Activated T-cell treated with anti-CD3 and anti-CD28 coated beads, Interleukin-2, amount 50 U/mL, for 48 hours (primary cell): ENCODE measurements at regions not wholly inside any gene's neighbourhood (a gene's known extent, or its start where the extent isn't known, plus 50 kb on each side); places are given as distances from the start of the nearest gene placed in this dataset.

Source experiments
- DNase-seq, 2 experiments: peaks; one replicate each; pipeline ENCODE4 v3.0.0-alpha.2; 2020

DNA sequence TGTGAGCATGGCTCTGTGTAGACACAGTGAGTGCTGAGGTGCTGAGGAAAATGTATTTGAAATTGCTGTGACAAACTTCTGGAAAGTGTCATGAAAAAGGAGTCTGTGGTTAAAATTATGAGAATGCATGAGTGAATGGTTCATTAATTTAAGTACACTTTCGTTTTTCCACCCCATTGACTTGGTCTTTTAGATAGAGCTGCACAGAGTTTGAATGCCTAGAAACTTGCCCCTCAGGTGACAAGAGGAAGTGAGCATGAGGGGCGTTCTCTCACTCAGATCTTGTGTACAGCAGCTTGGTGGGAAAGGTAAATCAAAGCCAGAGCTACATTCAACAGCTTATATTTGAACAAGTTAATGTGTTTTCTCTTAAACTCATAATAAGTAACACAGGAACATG lies 296.8 kb downstream of the WDR72 start:
- no peak for DNase-seq

DNA sequence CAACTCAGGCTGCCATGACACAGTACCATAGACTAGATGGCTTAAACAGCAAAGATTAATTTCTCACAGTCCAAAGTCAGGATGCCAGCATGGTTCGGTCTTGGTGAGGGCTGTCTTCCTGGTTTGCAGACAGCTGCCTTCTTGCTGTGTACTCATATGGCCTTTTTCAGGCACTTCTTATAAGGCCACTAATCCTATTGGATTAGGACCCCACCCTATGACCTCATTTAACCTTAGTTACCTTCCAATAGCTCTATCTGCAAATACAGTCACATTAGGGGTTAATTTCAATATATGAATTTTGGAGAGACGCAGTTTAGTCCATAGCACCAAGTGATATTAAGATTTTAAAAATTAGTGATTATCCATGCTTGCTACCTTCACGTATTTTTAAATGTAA lies 297.8 kb downstream of the WDR72 start:
- no peak for DNase-seq

DNA sequence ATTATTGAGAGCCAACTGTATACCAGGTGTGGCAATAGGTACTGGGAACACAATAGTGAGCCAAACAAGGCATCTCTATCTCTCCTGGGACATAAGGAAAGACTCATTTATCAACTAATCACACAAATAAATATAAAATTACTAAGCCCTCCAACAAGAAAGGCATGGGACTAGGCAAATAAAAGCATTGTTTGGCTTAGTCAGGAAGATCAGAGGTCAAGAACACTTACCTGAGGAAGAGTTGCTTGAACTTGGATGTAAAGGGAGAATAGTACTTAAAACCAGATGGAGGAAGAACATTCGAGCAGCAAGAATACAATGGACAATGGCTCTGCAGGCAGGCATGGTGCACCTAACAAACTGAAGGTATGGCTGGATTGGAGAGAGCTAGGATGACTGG lies 300.7 kb downstream of the WDR72 start:
- no peak for DNase-seq

DNA sequence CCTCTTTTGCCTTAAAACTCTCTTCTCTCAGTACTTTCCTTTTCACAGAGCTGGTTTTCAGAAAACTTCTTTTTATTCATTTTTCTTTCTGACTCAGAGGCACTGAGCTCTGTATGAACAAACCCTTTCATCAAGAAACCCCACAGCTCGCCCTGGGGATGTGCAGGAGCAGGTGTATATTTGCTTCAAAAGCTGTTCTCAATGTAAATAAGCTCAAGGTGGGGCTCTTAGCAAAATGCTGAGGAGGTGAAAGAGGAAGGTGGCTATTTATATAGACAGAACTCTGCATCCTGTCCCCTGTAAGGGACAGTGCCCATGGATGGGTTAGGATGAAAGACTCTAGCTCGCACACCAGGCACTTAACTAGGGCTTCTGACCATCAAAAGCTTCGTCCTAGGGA lies 302.0 kb downstream of the WDR72 start:
- no peak for DNase-seq

DNA sequence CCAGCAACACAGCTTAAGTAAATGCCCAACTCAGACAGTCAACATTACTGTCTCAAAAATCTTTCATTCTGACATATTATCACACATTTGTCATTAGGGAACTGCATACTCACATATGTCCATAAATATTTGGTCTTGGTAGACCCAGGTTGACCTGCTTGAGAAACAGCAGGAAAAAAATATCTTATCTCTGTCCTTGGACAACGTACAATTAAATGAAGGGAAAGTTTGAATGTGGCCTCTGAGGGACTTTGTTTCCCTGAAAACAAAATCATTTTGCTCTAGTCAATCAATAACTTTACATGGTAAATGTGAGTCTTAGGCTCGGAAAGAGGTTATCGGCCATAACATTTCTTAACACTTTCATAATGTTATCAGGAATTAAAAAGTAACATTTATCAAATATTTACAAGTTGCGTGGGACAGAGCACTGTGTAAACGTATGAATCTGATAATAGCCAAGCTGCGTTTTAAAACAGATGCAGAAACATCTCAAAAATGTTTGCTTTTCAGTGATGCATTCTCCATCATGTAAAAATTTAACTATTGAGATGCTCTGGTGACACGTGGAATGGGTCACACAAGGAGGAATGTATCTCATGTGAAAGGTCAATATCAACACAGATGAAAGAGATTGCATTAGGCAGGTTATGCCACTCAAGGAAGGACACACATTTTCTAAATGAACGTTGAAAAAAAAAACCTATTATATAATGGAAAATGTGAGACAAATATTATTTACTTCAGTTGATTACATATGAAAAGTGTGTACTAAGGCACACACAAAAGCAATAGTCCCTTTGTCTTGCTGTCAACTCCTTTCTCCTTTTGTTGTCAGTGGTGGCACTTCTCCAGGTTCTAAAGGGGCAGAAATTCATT lies 304.4 kb downstream of the WDR72 start:
- no peak for DNase-seq

DNA sequence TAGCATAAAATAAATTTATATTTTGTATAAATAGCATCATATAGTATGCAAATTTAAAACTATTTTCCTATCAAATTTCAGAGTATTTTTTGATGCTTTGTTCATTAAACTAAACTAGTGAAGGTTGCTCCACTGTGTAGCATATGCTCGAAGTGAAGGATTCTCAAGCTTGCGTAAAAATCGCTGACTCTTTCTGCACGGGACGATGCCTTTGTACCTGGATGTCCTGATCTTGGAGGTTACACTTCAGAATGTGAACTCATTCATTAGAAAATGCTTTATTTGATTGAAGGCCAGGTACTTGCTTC lies 305.0 kb downstream of the WDR72 start:
- no peak for DNase-seq

DNA sequence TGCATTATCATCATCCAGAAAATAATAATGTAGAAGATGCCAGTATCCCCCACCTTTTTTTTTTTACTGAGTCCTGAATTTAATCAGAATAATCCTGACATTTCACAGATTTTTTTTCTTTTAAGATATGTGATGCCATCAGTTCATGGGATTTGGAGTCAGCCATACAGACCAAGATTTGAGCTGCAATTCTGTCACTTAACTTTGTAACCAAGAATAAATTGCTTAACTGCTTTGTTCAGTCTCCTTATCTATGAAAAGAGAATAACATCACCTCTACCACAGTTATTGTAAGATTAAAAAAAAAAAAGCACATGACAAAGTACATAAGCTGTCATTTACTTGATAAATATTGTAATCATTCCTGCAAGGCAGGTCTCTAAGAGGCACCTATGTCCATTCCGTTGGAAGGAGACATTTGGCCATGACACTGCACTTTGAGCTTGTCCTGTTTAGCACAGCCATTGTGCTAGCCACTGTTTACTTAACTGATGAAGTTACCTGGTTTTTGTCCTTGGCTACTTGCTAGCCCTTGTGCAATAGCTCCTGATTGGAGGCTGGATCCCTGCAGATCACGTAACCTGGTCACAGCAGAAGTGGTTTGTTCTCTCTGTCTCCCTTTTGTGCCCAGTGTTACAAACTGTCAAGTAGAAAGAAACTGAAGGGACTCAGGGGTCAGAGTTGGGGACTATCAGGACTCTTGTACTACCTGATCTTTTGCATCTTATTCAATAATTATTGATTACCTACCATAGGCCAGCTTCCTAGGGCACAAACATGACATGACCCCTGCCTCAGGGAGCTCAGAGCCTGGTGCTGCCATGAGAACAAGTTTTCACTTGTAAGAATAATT lies 306.0 kb downstream of the WDR72 start:
- no peak for DNase-seq

DNA sequence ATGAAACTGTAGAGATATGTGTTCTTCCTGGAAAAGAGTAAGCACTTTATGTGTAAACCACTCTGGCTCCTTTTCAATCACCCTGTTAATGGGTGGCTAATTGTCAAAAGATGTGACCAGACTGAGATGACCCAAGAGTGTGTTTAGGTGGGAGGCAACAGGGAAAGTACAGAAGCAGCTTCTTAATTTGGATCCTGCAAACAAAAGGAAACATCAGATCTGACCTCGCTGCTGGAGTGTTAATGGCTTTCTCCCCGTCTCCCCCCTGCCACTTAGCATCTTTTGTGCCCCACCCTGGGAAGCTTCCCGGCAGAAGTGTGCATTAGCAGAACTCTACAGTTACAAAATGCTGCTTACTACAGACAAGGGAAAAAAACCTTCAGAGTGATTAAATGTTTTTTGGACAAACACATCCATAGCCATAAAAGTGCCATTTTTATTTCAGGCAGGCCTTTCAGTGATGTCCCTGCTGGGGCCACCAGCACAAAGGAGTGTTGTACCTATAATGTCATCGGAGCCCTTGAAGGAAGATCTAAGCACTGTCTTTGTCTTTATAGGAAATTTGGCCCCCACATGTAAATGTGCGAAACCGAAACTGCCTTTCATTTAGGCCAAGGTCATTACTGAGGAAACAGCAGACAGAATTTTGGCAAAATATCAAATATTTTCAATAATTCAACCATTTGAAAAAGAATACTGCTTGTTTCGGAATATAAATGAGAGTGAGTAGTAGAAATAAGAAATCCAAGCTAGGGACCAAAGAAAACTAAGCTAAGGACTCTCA lies 311.0 kb downstream of the WDR72 start:
- no peak for DNase-seq

DNA sequence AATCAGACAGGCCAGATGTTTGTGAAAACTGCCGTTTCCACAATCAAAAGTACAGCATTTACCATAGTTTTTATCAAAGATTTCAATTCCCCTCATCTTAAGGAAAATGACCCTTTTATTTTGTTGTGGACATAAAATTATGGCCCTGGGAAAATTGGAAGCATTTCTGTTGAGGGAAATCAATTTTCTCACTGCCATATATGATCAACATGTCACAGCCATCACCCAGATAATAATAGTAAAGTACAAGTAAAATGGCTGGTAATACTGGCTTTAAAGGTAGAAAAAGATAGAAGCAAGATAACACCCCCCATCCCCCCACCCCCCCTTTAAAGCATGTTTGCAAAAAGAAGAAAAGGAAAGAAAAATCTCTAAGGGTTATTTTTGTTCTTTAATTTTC lies 311.7 kb downstream of the WDR72 start:
- DNase-seq = no peak

DNA sequence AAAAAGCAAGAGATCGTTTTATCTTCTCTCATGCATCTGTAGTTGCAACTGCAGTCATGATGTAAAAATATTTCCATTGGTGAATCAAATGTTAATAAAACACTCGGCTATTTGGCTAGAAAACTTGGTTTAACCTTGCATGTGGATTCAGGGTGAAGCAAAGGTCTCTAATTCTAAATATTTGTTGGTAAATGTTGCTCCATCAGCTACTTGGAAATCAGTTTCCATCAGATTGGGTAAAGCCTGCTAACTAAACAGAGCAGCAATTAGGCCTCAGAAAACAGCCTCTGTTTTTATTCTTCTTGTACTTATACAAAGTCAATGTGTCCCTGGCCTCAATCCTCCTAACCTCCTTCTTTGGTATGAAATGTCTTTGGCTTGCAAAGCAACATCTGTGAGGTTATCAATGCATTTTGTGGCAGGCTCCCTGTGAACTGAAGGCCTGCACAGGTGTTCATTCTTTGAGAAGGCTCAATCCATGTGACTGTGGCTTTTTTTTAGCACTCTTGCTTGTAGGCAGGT lies 312.3 kb downstream of the WDR72 start:
- no peak for DNase-seq

DNA sequence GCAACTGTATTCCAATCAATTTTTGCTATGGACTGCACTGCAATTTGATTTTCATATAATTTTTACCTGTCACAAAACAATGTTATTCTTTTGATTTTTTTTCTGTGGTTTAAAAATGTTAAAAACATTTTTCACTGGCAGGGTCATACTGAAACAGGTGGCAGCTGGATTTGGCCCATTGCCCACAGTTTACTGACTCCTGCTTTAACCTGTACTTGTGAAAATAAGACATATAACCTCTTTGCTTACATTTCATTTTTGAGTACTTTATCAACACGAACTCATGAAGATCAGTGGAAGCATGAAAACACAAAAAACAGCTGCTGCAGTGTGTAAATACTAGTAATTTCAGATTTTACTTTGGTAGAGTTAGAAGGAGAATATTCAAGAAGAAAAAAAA lies 313.1 kb downstream of the WDR72 start:
- DNase-seq = no peak

DNA sequence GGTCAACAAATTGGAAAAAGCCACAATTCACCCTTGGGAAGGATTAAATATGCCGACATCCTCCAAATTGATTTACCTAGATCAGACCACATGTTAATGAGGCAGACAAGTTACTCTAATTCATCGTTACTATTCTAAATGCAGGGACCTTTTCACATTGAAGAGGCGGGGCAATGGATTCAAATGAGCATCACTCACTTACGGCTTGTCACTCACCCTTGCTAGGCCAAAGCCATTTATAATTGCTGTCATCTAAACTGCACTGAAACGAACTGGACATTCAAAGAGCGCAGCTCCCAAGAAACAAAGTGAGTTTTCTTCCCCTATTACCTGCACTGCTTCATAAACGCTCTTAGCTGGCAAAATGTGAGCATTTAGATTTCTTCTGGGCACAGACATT lies 313.9 kb downstream of the WDR72 start:
- no peak for DNase-seq

DNA sequence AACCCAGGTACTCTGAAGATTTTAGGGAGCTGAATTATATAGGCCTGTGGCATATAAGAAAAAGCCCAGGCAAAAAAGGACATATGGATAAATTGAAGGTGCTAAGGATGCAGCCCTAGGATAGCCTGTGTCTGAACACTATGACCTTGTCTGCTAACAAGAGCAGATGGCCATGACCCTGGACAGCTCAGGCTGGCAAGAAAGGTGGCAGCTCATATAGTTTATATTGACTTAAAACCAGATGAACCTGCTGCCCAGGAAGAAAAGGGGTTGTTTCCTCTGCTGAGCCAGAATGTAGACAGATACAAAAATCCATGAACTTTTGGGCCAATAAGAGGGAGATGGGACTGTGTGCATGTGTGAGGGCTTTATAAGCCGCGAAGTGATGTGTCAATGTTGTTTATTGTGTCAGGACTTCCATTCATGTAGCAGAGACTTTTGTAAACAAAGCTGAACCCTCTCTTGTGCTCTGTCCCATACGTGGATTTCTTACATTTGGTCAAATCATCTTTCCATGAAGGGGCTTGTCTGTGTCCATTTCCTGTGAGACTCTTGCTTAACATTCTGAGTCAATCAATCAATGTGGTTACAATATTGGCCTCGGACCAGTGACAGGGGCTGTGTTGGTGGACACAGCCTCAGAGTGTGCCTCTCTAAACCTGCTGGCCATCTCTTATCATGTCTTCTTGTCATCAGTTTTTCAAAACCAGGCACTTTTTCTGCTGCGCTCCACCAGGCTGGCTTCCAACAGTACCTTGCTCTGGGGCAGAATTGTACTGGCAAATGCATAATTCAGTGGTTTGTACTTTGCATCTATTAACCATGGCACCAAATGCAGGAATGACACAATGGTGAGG lies 321.2 kb downstream of the WDR72 start:
- DNase-seq = no peak

DNA sequence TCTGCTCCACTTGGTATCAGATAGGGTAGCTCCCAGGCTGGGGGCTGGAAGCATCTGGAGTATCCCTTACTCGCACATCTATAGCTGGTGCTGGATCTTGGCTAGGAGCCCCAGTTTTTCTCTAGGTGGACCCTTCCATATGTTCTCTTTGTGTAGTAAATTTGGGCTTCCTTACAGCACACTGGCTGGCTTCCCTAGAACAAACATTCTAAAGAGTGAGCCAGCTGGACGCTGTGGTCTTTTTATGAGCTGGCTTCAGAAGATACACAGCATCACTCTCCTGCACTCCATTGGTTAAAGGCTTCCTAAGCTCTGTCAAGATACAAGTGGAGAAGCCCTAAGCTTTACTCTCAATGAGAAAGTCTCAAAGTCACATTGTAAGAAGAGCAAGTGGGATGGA lies 322.1 kb downstream of the WDR72 start:
- DNase-seq = no peak

DNA sequence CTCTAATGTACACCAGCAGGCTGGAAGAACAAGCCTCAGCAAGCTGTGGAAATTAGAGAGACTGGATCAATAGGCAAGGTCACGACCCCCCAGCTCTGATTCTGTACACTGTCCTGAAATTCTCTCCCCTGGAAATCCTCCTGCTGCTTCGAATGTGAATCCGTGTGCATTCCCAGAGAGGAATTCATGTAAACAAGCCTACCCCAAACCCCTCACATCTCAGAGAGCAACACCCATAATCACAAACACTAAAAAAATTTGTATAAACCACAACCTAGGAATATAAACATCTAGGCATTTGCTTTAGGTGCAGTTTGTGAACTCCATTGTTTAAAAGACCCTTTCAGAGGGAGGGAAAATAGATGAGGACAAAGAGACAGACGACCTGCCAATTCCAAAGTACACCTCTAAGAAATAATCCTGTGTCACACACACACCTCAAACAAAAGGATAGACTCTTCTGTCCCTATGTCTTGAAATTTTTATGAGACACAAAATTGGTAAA lies 325.2 kb downstream of the WDR72 start:
- DNase-seq = no peak

DNA sequence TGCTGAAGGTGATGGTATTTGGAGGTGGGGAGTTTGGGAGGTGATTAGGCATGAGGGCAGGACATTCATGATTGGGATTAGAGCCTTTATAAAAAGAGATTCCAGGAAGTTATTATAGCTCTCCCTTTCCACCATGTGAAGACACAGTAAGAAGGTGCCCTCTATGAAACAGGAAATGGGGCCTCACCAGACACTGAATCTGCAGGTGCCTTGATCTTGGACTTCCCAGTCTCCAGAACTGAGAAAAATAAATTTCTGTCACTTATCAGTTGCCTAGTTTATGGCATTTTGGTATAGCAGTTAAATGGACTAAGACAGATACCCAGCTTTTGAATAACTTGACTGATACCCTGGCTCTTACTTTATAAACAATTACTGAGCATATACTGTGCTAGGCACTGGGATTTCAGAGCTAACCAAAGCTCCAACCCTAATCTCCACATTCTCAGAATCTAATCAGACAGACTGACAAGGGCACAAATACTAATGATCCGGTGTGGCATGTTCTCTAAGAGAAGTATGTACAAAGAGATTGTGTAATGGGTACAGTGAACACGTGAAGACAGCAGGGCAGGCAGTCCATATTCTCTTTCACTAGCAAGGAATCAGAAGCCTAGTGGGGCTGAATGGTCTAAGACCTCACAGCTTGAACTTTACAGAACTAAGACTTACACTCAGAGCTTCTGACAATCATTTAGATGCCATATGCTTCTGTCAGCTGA lies 343.1 kb downstream of the WDR72 start:
- DNase-seq = no peak

DNA sequence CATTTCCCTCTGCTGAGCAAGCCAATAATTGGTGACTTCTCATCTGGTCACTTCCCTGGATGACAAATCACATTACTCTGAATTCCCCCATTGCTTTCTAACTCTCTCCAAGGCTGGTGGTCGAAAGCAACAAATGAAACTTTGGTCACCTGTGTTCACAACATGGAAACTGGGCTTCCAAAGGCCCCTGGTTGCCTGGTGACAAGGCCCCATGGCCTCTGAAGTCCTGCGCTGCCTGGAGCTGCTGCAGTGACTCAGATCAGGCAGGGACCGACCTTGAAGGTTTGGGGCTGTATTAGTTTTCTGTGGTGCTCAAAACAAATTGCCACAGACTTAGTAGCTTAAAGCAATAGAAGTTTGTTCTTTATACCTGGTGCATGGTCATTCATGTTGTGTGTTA lies 345.3 kb downstream of the WDR72 start:
- no peak for DNase-seq

DNA sequence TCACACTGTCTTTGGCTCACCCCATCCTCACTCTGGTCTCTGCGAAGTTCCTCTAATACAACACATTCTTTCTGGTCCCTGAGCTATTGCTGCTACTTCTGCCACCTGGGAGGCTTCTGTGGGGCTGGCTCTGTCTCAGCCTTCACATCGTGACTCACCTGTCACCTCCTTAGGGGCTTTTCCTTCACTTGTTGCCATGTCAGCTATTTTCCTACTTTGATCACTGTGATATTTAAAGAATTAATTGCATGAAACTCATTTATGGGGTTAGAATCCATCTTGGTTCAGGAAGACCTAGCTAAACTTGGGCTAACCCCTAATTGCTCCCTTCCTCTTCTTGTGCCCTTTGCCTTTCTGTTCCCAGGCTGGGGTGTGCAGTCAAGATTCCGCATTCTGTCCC lies 346.9 kb downstream of the WDR72 start:
- no peak for DNase-seq

DNA sequence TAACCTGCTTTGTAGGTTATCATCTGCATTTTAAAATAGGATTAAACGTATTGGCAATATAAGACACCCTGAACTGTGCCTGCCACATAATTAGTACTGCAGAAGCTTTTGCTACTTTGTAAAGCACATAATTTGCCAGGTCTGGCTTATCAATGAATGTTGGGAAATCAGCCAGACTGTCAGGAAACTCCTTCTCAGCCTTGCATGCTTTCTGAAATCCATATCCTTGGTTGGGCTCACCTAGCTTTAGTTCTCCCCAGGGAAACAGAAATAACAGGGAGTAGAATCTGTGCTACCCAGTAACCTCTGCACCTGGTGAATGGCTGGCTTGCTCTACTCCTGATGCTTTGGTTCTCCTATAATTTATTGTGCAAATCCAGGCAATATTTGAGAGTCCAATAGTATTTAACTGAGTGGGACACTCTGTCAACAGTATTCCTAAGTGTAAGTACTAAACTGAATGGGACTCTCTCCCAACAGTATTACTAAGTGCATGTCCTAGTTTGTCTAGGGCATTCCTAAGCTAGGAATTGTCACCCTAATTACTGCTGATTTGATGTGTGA lies 354.5 kb downstream of the WDR72 start:
- no peak for DNase-seq

DNA sequence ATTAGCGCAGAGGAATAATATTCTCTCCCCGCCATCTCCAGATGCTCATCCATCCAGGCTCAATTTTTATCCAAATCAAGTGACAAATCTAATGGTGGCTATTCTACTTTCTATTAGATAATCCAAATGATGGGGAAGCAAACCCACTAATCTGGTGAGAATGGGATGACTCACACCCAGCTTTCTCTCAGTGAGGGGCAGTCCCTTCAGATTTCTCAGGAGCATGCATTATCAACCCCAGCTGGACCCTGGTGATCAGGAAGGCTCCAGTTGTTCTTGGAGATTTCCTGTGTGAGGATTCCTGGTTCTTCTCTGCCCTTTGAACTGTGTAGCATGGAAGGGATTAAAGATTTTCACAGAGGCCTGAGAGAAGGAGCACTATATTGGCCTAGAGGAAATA lies 358.0 kb downstream of the WDR72 start:
- DNase-seq = no peak

DNA sequence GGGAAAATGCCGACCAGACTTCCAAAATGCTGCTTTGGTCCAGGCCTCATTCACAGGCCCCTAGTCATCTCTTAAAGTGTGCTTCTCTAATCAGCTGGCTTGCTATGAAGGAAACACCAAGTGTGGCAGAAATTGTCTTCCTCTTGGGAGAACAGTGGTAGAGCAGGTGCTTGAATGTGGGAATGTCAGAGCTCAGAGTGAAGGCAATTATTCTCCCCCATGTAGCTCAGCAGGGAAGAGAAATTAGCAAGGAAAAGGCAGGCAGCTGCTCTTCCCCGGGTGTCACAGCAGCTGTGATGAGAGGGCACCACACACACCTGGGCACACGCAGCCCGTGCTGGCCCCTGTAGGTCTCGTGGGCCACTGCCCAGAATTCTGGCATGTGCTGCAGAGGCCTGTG lies 358.5 kb downstream of the WDR72 start:
- no peak for DNase-seq
